Caco-2 (cell line): ENCODE measurements at regions not wholly inside any gene's neighbourhood (a gene's known extent, or its start where the extent isn't known, plus 50 kb on each side); places are given as distances from the start of the nearest gene placed in this dataset.

ENCODE experiments used
- BruUV-seq: library from RNA; stranded (reverse); fragments of 400-500 nt; replicated peaks from 2 replicates; lab custom pipeline; 2021; lab: Mats Ljungman, UMichigan
- CTCF ChIA-PET: fragments of 300-600 bp; sonication (Branson Sonifier 250); formaldehyde crosslinking; loops from one replicate; lab custom pipeline; 2022; ENCODE audit warnings: antibody characterized with exemption; lab: Charles Lee
- POLR2A ChIA-PET: fragments of 300-600 bp; sonication (Branson Sonifier 250); formaldehyde crosslinking; loops from one replicate; lab custom pipeline; 2022; ENCODE audit warnings: antibody characterized with exemption; lab: Charles Lee
- DNase-seq, 2 experiments: peaks; one replicate each; pipeline versions ENCODE4 v3.0.0 to v3.0.0-alpha.2; 2020 to 2022
- H3K27me3 ChIP-seq: replicated peaks from 2 replicates; pipeline ENCODE4 v1.6.0; 2011; ENCODE audit warnings: low read length; ENCODE audit not compliant: control insufficient read depth, insufficient read depth
- H3K36me3 ChIP-seq: 2 replicates; pipeline ENCODE4 v1.5.1; 2011; ENCODE audit warnings: low read length; ENCODE audit not compliant: control insufficient read depth, insufficient read depth
- H3K4me1 ChIP-seq: fragments of 250-450 bp; sonication (Bioruptor Pico); 2 replicates; pipeline ENCODE4 v1.5.1; 2020; ENCODE audit warnings: mild to moderate bottlenecking
- H3K4me3 ChIP-seq: 2 replicates; pipeline ENCODE4 v1.5.1; 2011; ENCODE audit warnings: low read depth, mild to moderate bottlenecking, control low read depth, low read length
- H3K9me3 ChIP-seq: fragments of 250-450 bp; sonication (Bioruptor Pico); 2 replicates; pipeline ENCODE4 v1.5.1; 2020; ENCODE audit warnings: mild to moderate bottlenecking, moderate library complexity
- H3K27ac Mint-ChIP-seq: one replicate; pipeline ENCODE4 v1.8.0; 2022; ENCODE audit warnings: mixed read lengths; ENCODE audit not compliant: unreplicated experiment
- H3K27me3 Mint-ChIP-seq: one replicate; pipeline ENCODE4 v1.8.0; 2022; ENCODE audit warnings: mixed read lengths; ENCODE audit not compliant: insufficient read depth, unreplicated experiment
- H3K36me3 Mint-ChIP-seq: one replicate; pipeline ENCODE4 v1.8.0; 2022; ENCODE audit warnings: mild to moderate bottlenecking, mixed read lengths; ENCODE audit not compliant: insufficient read depth, unreplicated experiment
- H3K4me1 Mint-ChIP-seq: one replicate; pipeline ENCODE4 v1.8.0; 2022; ENCODE audit warnings: low read depth, mixed read lengths; ENCODE audit not compliant: unreplicated experiment
- H3K4me3 Mint-ChIP-seq: one replicate; pipeline ENCODE4 v1.8.0; 2022; ENCODE audit warnings: mild to moderate bottlenecking, moderate library complexity, mixed read lengths; ENCODE audit not compliant: unreplicated experiment
- H3K9me3 Mint-ChIP-seq: one replicate; pipeline ENCODE4 v1.8.0; 2022; ENCODE audit warnings: mixed read lengths; ENCODE audit not compliant: unreplicated experiment
- intact Hi-C: fragments of 100-400 bp; cut with micrococcal nuclease; formaldehyde crosslinking; loops from one replicate; pipeline ENCODE4 v1.10.0; 2022; ENCODE audit not compliant: unreplicated experiment
- TF ChIP-seq, protein P1 (sequence below), 2 experiments: fragments of 200-600 bp in 1 of 2; IDR thresholded peaks; 1 replicate in 1 of 2; 2 replicates in 1 of 2; pipeline versions ENCODE4 v1.5.1 to v1.8.0; 2011 to 2022; ENCODE audit warnings: antibody characterized with exemption in 1 of 2, control low read depth in 1 of 2, inconsistent platforms in 1 of 2, low read depth in 1 of 2, low read length in 1 of 2, mild to moderate bottlenecking in 1 of 2, moderate library complexity in 1 of 2; ENCODE audit not compliant: insufficient read depth in 1 of 2, severe bottlenecking in 1 of 2, unreplicated experiment in 1 of 2

DNA sequence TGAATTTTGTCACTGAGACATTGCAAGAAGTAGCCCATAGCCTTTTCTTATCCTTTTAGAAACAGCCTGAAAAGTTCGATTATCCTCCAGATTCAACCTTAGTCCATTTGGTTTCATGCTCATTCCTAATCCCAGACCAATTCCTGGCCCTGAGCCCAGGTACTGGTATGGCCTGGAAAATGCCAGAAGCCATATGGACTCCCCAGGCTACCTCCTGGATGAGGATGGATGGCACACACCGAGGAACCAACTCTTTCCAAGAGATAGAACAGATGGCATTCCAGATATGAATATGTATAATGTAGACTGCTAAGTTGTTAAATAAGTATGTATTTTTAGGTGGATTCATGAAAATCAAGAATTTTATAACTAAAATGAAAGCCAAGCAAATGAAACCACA is 51.6 kb upstream of the SNAP25 start:
- Mint-ChIP-seq H3K36me3 (no peaks in the 10 kb centered on the region), H3K27ac (no peak overlapping the region), H3K4me3 (no peak overlapping the region), H3K27me3 (peaks cover 21% of the 10 kb centered on the region), H3K4me1 (no peaks in the 10 kb centered on the region), H3K9me3 (no peaks in the 10 kb centered on the region)
- H3K4me3 ChIP-seq: no peak overlapping the region
- H3K9me3 ChIP-seq: no peaks in the 10 kb centered on the region
- BruUV-seq: no TSS peak
- intact Hi-C loops: no loop called here
- no peak for DNase-seq
- ChIA-PET CTCF (no interaction called here), POLR2A (no interaction called here)
- TF ChIP-seq, protein P1, sequence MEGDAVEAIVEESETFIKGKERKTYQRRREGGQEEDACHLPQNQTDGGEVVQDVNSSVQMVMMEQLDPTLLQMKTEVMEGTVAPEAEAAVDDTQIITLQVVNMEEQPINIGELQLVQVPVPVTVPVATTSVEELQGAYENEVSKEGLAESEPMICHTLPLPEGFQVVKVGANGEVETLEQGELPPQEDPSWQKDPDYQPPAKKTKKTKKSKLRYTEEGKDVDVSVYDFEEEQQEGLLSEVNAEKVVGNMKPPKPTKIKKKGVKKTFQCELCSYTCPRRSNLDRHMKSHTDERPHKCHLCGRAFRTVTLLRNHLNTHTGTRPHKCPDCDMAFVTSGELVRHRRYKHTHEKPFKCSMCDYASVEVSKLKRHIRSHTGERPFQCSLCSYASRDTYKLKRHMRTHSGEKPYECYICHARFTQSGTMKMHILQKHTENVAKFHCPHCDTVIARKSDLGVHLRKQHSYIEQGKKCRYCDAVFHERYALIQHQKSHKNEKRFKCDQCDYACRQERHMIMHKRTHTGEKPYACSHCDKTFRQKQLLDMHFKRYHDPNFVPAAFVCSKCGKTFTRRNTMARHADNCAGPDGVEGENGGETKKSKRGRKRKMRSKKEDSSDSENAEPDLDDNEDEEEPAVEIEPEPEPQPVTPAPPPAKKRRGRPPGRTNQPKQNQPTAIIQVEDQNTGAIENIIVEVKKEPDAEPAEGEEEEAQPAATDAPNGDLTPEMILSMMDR (IDR thresholded peaks at IDR 0.05; ENCODE audit: insufficient read depth in 1 of 2, low read depth in 1 of 2, low read length in 1 of 2, severe bottlenecking in 1 of 2, unreplicated experiment in 1 of 2): no peak
- H3K36me3 ChIP-seq: no peaks in the 10 kb centered on the region
- H3K4me1 ChIP-seq: no peaks in the 10 kb centered on the region
- no peaks in the 10 kb centered on the region for H3K27me3 ChIP-seq

- POLR2A ChIA-PET: no interaction called here
- BruUV-seq: no TSS peak
- H3K4me1 ChIP-seq: 0 out of 2 replicates have a peak, but pooled peaks cover 3% of the 10 kb centered on the region
- no peaks in the 10 kb centered on the region for H3K9me3 Mint-ChIP-seq
- no peaks in the 10 kb centered on the region for H3K36me3 Mint-ChIP-seq
- H3K36me3 ChIP-seq: no peaks in the 10 kb centered on the region
- no peak overlapping the region for H3K27ac Mint-ChIP-seq
- no peaks in the 10 kb centered on the region for H3K27me3 ChIP-seq
- TF ChIP-seq, protein P1 (IDR thresholded peaks at IDR 0.05; ENCODE audit: insufficient read depth in 1 of 2, low read depth in 1 of 2, low read length in 1 of 2, severe bottlenecking in 1 of 2, unreplicated experiment in 1 of 2): no peak
- CTCF ChIA-PET: no interaction called here
- no peak for DNase-seq
- intact Hi-C loops: no loop called here
- no peak overlapping the region for H3K4me3 ChIP-seq
- H3K4me1 Mint-ChIP-seq: peaks cover 4% of the 10 kb centered on the region
- H3K4me3 Mint-ChIP-seq: no peak overlapping the region
- H3K27me3 Mint-ChIP-seq: peaks cover 21% of the 10 kb centered on the region
- no peaks in the 10 kb centered on the region for H3K9me3 ChIP-seq
Observed at GRCh38 chr20:10167594-10167993, 51.0 kb upstream of the SNAP25 start.
